KMS-11 (cell line): ENCODE measurements at regions not wholly inside any gene's neighbourhood (a gene's known extent, or its start where the extent isn't known, plus 50 kb on each side); places are given as distances from the start of the nearest gene placed in this dataset.

Experiments
- H2AFZ ChIP-seq: fragments of 200-600 bp; sonication (generic); 2 replicates; pipeline ENCODE4 v1.6.1; 2016; ENCODE audit warnings: antibody characterized with exemption, mixed run types, low read depth
- H3K27ac ChIP-seq: fragments of 200-600 bp; sonication (generic); 2 replicates; pipeline ENCODE4 v1.6.1; 2016; ENCODE audit warnings: mild to moderate bottlenecking, mixed run types
- H3K27me3 ChIP-seq: fragments of 200-600 bp; sonication (generic); 2 replicates; pipeline ENCODE4 v1.6.1; 2017; ENCODE audit warnings: mild to moderate bottlenecking, low read depth, mixed run types, moderate library complexity; ENCODE audit not compliant: insufficient read depth
- H3K36me3 ChIP-seq: fragments of 200-600 bp; sonication (generic); 2 replicates; pipeline ENCODE4 v1.6.1; 2017; ENCODE audit warnings: mild to moderate bottlenecking, mixed run types; ENCODE audit not compliant: insufficient read depth
- H3K4me1 ChIP-seq: fragments of 200-600 bp; sonication (generic); 2 replicates; pipeline ENCODE4 v1.6.1; 2016; ENCODE audit warnings: mild to moderate bottlenecking, low read depth, mixed run types; ENCODE audit not compliant: poor library complexity, severe bottlenecking
- H3K4me2 ChIP-seq: fragments of 200-600 bp; sonication (generic); 2 replicates; pipeline ENCODE4 v1.7.0; 2016; ENCODE audit warnings: mild to moderate bottlenecking, mixed run types
- H3K4me3 ChIP-seq: fragments of 200-600 bp; sonication (generic); IDR thresholded peaks from 2 replicates; pipeline ENCODE4 v1.6.1; 2017; ENCODE audit warnings: low read depth, low read length, mixed read lengths; ENCODE audit not compliant: insufficient read depth
- H3K79me2 ChIP-seq: fragments of 200-600 bp; sonication (generic); 2 replicates; pipeline ENCODE4 v1.6.1; 2016; ENCODE audit warnings: low read depth, mixed run types; ENCODE audit not compliant: insufficient read depth
- H3K9ac ChIP-seq: fragments of 200-600 bp; sonication (generic); 2 replicates; pipeline ENCODE4 v1.6.1; 2016; ENCODE audit warnings: mild to moderate bottlenecking, mixed run types
- H4K20me1 ChIP-seq: fragments of 200-600 bp; sonication (generic); 2 replicates; pipeline ENCODE4 v1.6.1; 2016; ENCODE audit warnings: mild to moderate bottlenecking, mixed run types; ENCODE audit not compliant: insufficient read depth
- CTCF ChIP-seq: fragments of 200-600 bp; sonication (generic); conservative IDR thresholded peaks from 2 replicates; pipeline ENCODE4 v1.6.1; 2017; ENCODE audit warnings: low read depth, mild to moderate bottlenecking, antibody characterized with exemption, low read length, moderate library complexity, mixed read lengths

DNA sequence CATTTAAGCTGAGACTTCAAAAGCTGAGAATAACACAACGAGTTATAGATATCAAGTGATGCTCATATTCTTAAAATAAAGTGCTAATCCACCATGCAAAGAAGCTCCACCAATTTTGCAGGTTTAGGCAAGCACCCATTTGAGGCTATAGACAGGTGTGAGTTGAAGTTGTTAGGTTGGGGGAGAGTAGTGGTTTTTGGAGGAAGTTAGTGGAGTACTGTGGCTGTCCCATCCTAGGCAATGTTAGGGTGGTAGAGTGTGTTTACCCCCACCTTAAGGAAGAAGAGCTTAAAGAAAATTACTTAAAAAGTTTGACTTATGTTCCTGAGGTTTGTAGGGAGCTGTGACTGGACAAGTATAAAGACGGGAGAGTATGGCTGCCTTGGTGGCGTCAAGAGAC lies 98.9 kb upstream of the MAN2A1 start:
- Histone ChIP-seq H2AFZ (no peak overlapping the region), H3K9ac (no peak overlapping the region), H3K4me1 (no peaks in the 10 kb centered on the region), H3K27ac (no peak overlapping the region), H3K27me3 (no peaks in the 10 kb centered on the region), H4K20me1 (no peaks in the 10 kb centered on the region), H3K36me3 (no peaks in the 10 kb centered on the region), H3K79me2 (no peaks in the 10 kb centered on the region), H3K4me3 (no peak overlapping the region), H3K4me2 (no peak overlapping the region)
- no peak for TF ChIP-seq CTCF

GRCh38 chr5:109589986-109590385 lies 99.7 kb upstream of the MAN2A1 start:
- H4K20me1 ChIP-seq, result no peaks in the 10 kb centered on the region
- H2AFZ ChIP-seq, result no peak overlapping the region
- no peak overlapping the region for H3K27ac ChIP-seq
- no peak overlapping the region for H3K9ac ChIP-seq
- no peaks in the 10 kb centered on the region for H3K79me2 ChIP-seq
- H3K27me3 ChIP-seq, result no peaks in the 10 kb centered on the region
- H3K4me3 ChIP-seq, result no peak overlapping the region
- no peak for TF ChIP-seq CTCF
- H3K4me1 ChIP-seq, result no peaks in the 10 kb centered on the region
- H3K36me3 ChIP-seq, result no peaks in the 10 kb centered on the region
- H3K4me2 ChIP-seq, result no peak overlapping the region

- Histone ChIP-seq H3K36me3 (no peaks in the 10 kb centered on the region), H4K20me1 (no peaks in the 10 kb centered on the region), H3K4me2 (no peak overlapping the region), H3K27ac (no peak overlapping the region), H3K27me3 (no peaks in the 10 kb centered on the region), H3K4me1 (no peaks in the 10 kb centered on the region), H2AFZ (no peak overlapping the region), H3K9ac (no peak overlapping the region), H3K4me3 (no peak overlapping the region), H3K79me2 (no peaks in the 10 kb centered on the region)
- TF ChIP-seq CTCF, result no peak
These were observed 100.5 kb upstream of the MAN2A1 start for GRCh38 chr5:109589239-109589638.

- TF ChIP-seq CTCF, result no peak
- Histone ChIP-seq H3K27ac (no peak overlapping the region), H3K9ac (no peak overlapping the region), H2AFZ (no peak overlapping the region), H4K20me1 (no peaks in the 10 kb centered on the region), H3K4me3 (no peak overlapping the region), H3K4me2 (no peak overlapping the region), H3K79me2 (no peaks in the 10 kb centered on the region), H3K27me3 (no peaks in the 10 kb centered on the region), H3K4me1 (no peaks in the 10 kb centered on the region), H3K36me3 (no peaks in the 10 kb centered on the region)
These were observed 101.3 kb upstream of the MAN2A1 start for GRCh38 chr5:109588281-109589035.
